Rectal smooth muscle tissue (tissue), 1 donor: ENCODE measurements at regions not wholly inside any gene's neighbourhood (a gene's known extent, or its start where the extent isn't known, plus 50 kb on each side); places are given as distances from the start of the nearest gene placed in this dataset.

Experiments used
- H3K27ac ChIP-seq: one replicate; pipeline ENCODE4 v1.7.0; 2013; ENCODE audit warnings: low read depth, low read length, inconsistent platforms
- H3K27me3 ChIP-seq: one replicate; pipeline ENCODE4 v1.7.0; 2013; ENCODE audit warnings: low read length; ENCODE audit not compliant: control insufficient read depth, insufficient read depth
- H3K36me3 ChIP-seq: one replicate; pipeline ENCODE4 v1.7.0; 2013; ENCODE audit warnings: low read length; ENCODE audit not compliant: control insufficient read depth, insufficient read depth
- H3K4me1 ChIP-seq: one replicate; pipeline ENCODE4 v1.7.0; 2013; ENCODE audit warnings: low read length; ENCODE audit not compliant: control insufficient read depth, insufficient read depth
- H3K4me3 ChIP-seq: one replicate; pipeline ENCODE4 v1.7.0; 2013; ENCODE audit warnings: low read length
- H3K9ac ChIP-seq: one replicate; pipeline ENCODE4 v1.7.0; 2013; ENCODE audit warnings: low read length

DNA sequence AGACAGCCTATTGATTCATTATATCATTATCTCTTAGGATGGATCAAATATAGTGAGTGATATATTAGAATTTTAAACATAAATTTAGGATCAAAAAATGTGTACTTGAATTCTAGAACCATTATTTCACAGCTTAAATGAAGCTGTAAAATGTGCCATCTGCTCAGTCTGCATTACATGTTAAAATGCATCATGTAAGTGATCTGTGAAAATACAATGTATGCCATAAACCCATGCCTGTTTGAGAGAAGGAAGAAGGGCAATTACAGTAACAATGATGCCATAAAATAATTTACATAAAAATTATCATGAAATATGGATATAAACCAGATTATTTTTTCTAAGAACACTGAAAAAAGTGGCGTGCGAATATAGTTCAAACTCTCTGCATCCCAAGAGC, 1066.0 kb upstream of the ADGRL4 start:
- Histone ChIP-seq H3K27ac (no peak overlapping the region), H3K36me3 (no peaks in the 10 kb centered on the region), H3K27me3 (no peaks in the 10 kb centered on the region), H3K4me3 (no peak overlapping the region), H3K9ac (no peak overlapping the region), H3K4me1 (no peaks in the 10 kb centered on the region)

DNA sequence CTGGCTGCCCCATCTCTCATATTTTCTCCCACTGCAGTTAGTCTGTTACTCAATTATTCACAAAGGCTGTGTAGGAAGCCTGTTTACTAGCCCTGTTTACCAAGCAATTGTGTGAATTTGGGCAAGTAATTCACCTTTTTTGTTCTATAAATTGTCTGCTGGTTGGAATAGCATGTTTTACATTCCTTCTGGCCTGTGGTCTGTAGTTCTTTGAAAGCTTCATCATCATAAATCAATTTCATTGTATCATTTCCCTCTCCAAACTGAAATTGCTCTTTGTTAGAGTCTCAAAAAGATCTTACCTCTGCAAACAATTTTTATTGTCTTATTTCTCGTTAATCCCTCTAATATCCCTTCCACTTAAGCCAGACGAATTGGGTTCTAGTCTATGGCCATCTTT, 1059.5 kb upstream of the ADGRL4 start:
- Histone ChIP-seq H3K27ac (no peak overlapping the region), H3K36me3 (no peaks in the 10 kb centered on the region), H3K4me3 (no peak overlapping the region), H3K27me3 (no peaks in the 10 kb centered on the region), H3K4me1 (no peaks in the 10 kb centered on the region), H3K9ac (no peak overlapping the region)

DNA sequence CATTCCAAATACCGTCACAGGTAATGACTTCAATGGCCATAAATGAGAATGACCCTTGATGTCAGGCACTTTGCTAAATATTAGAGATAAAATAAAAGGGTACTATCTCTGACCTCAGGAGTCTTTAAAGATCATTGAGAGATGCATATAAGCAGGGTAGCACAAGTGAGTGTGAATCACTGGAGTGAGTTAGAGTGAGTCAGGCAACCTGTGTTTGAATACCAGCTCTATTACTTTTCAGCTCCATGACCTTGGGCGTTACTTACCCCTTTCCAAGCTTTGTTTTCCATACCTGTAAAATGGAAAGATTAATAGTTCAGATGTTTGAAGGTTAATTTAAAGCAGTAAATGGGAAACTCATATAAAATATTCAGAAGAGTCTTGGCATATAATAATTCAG, 1058.0 kb upstream of the ADGRL4 start:
- no peak overlapping the region for H3K9ac ChIP-seq
- H3K27me3 ChIP-seq = no peaks in the 10 kb centered on the region
- H3K27ac ChIP-seq = no peak overlapping the region
- no peak overlapping the region for H3K4me3 ChIP-seq
- H3K36me3 ChIP-seq = no peaks in the 10 kb centered on the region
- H3K4me1 ChIP-seq = no peaks in the 10 kb centered on the region

DNA sequence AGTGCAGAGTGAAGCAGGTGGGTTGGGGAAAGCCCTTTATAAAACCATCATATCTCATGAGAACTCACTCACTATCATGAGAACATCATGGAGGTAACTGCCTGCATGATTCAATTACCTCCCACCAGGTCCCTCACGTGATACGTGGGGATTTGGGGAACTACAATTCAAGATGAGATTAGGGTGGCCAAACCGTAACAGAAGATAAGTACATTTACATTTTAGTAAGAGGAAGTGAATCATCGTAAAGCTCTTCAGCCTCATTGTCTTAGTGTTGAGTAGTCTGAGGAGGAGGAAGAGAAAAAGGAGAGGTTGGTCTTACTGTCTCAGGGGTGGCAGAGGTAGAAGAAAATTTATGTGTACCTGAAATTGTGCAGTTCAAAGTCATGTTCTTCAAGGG, 1053.4 kb upstream of the ADGRL4 start:
- H3K9ac ChIP-seq = no peak overlapping the region
- no peak overlapping the region for H3K27ac ChIP-seq
- H3K4me1 ChIP-seq = no peaks in the 10 kb centered on the region
- H3K4me3 ChIP-seq = no peak overlapping the region
- no peaks in the 10 kb centered on the region for H3K36me3 ChIP-seq
- H3K27me3 ChIP-seq = no peaks in the 10 kb centered on the region

GRCh38 chr1:80056179-80056578, 1049.6 kb upstream of the ADGRL4 start:
- H3K4me1 ChIP-seq = no peaks in the 10 kb centered on the region
- H3K36me3 ChIP-seq = no peaks in the 10 kb centered on the region
- no peak overlapping the region for H3K4me3 ChIP-seq
- H3K27ac ChIP-seq = no peak overlapping the region
- no peaks in the 10 kb centered on the region for H3K27me3 ChIP-seq
- no peak overlapping the region for H3K9ac ChIP-seq

DNA sequence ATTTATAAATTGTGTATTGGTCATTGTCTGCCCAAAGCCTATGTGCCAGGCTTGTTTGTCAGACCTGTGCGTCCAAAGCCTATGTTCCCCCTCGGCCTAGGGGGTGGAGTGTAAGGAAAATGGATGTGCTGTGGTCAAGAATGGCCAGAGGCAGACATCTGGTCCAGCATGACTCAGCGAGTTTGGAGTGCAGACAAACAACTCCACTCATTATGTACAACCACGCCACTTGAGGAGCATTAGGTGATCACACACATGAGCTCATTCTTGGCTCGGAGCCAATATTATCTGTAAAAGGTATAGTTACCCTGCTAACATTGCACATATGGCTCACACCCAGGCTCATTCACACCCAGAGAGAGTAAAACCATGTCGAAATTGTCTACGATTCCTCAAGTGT, 1047.6 kb upstream of the ADGRL4 start:
- no peak overlapping the region for H3K9ac ChIP-seq
- no peaks in the 10 kb centered on the region for H3K36me3 ChIP-seq
- no peaks in the 10 kb centered on the region for H3K27me3 ChIP-seq
- H3K4me1 ChIP-seq = no peaks in the 10 kb centered on the region
- H3K4me3 ChIP-seq = no peak overlapping the region
- H3K27ac ChIP-seq = no peak overlapping the region

- Histone ChIP-seq H3K27me3 (no peaks in the 10 kb centered on the region), H3K27ac (no peak overlapping the region), H3K36me3 (no peaks in the 10 kb centered on the region), H3K4me1 (no peaks in the 10 kb centered on the region), H3K4me3 (no peak overlapping the region), H3K9ac (no peak overlapping the region)
These were observed 1047.1 kb upstream of the ADGRL4 start for GRCh38 chr1:80053613-80054012.

DNA sequence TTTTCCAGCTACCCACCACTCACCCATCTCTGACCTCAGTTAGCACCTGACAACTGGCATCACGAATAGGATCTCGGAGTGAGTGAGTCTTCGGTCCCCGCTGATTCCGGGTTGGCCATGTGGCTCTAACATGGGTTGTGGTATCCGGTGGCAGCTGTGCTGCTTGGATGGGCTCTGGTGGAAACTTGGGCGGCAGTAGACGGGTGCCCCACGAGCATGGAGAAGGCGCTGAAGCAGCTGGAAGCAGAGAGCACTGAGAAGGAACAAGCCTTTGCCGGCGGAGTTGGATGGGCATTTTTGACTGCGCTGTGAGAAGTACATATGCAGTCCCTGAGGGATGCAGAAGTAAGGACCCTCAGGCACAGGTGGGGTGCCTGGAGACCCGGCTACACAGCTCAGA, 1044.0 kb upstream of the ADGRL4 start:
- Histone ChIP-seq H3K9ac (no peak overlapping the region), H3K27ac (no peak overlapping the region), H3K4me1 (no peaks in the 10 kb centered on the region), H3K4me3 (no peak overlapping the region), H3K36me3 (no peaks in the 10 kb centered on the region), H3K27me3 (no peaks in the 10 kb centered on the region)

GRCh38 chr1:80050085-80050484, 1043.6 kb upstream of the ADGRL4 start:
- no peak overlapping the region for H3K9ac ChIP-seq
- no peaks in the 10 kb centered on the region for H3K27me3 ChIP-seq
- H3K4me3 ChIP-seq = no peak overlapping the region

GRCh38 chr1:80048716-80049115, 1042.2 kb upstream of the ADGRL4 start:
- Histone ChIP-seq H3K9ac (no peak overlapping the region), H3K4me1 (no peaks in the 10 kb centered on the region), H3K4me3 (no peak overlapping the region), H3K27me3 (no peaks in the 10 kb centered on the region), H3K36me3 (no peaks in the 10 kb centered on the region), H3K27ac (no peak overlapping the region)

More at GRCh38 chr1:80050085-80050484, 1043.6 kb upstream of the ADGRL4 start:
- no peak overlapping the region for H3K27ac ChIP-seq
- no peaks in the 10 kb centered on the region for H3K36me3 ChIP-seq
- no peaks in the 10 kb centered on the region for H3K4me1 ChIP-seq

DNA sequence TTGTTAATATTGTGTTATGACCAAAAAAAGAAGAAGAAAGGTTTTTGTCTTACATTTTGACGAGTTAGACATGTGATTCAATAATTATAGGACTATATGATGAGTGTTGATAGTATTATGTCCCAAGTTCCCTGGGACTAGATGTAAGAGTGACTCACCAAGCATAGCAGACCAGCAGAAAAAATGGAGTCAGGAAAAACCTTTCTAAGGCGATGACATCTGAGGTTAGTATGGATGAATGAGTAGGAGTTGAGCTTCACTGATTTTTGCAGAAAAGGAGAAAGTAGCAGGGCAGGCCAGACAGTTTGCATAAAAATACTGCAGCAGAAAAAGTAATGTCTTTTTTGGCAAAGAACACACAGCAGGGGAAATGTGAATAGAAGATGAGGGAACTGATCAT, 1041.3 kb upstream of the ADGRL4 start:
- Histone ChIP-seq H3K4me3 (no peak overlapping the region), H3K9ac (no peak overlapping the region), H3K27me3 (no peaks in the 10 kb centered on the region), H3K4me1 (no peaks in the 10 kb centered on the region), H3K36me3 (no peaks in the 10 kb centered on the region), H3K27ac (no peak overlapping the region)

DNA sequence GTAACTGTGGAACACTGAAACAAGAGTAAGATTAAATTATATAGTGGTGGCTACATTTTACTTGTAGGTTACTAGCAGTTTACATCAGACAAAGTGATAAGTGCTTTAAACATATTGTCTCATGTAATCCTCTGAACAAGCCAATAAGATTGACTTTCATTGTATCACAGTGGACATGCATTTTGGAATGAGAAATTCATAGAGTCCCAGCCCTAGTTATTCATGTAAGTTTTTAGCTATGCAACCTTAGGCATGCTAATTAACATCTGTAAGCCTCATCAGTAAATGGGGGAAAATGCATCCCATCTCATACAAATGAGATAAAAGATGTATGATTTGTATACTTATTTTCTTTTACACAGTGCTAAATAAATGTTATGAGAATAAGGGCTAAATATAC, 1038.1 kb upstream of the ADGRL4 start:
- Histone ChIP-seq H3K4me1 (no peaks in the 10 kb centered on the region), H3K27ac (no peak overlapping the region), H3K36me3 (no peaks in the 10 kb centered on the region), H3K9ac (no peak overlapping the region), H3K27me3 (no peaks in the 10 kb centered on the region), H3K4me3 (no peak overlapping the region)

DNA sequence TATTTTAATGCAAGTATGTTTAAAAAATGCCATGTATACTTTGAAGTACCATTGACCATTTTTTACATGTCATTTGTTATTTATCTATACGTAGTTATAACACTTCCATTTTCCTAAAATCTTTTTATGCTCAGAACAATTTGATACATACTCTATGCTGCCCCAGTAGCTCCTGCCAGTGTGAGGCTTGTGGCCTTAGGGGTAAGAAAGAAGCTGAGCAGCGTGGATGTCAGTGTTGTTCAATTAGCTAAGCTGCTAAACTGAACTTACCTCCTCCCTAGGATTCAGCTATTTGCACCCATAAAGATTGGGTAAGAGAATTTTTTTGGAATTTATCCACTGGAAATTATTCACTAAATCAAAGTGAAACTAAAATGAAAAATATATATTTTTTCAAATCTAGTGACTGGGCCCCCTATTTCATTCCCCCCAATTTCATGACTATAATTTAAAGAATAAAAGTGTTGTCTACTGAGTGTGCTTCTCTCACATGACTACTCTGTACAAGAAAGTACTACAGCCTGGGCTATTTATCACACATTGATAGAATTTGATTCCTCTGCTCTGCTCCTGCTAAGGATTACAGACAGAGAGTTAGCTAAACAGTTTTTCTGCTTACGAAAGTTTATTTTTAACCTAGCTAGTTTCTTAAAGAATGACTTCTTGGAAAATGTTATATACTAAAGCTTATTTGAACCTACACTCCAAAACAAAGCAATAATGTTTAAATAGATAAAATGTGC, 1030.3 kb upstream of the ADGRL4 start:
- Histone ChIP-seq H3K27me3 (no peaks in the 10 kb centered on the region), H3K36me3 (no peaks in the 10 kb centered on the region), H3K9ac (no peak overlapping the region), H3K4me3 (no peak overlapping the region), H3K27ac (no peak overlapping the region), H3K4me1 (no peaks in the 10 kb centered on the region)
